CD1c-positive myeloid dendritic cell (primary cell): ENCODE measurements at regions not wholly inside any gene's neighbourhood (a gene's known extent, or its start where the extent isn't known, plus 50 kb on each side); places are given as distances from the start of the nearest gene placed in this dataset.

ENCODE experiments used
- DNase-seq: peaks from one replicate; pipeline ENCODE4 v3.0.0-alpha.2; 2016; ENCODE audit errors: extremely low spot score

- DNase-seq, result no peak
These were observed 115.9 kb downstream of the LY86 start for GRCh38 chr6:6704103-6705060.

- no peak for DNase-seq
These were observed 116.5 kb downstream of the LY86 start for GRCh38 chr6:6705061-6705425.

- no peak for DNase-seq
These were observed 117.6 kb downstream of the LY86 start for GRCh38 chr6:6705915-6706675.

- DNase-seq, result peak; percentile 76
These were observed 118.6 kb downstream of the LY86 start for GRCh38 chr6:6707143-6707542.

- no peak for DNase-seq
These were observed 120.6 kb downstream of the LY86 start for GRCh38 chr6:6709106-6709505.

GRCh38 chr6:6711031-6711785 is 122.7 kb downstream of the LY86 start:
- no peak for DNase-seq

- peak; percentile 71 for DNase-seq
These were observed 123.4 kb downstream of the LY86 start for GRCh38 chr6:6711832-6712448.

GRCh38 chr6:6712449-6713403 is 124.2 kb downstream of the LY86 start:
- peak; percentile 74 for DNase-seq

GRCh38 chr6:6713657-6714056 is 125.1 kb downstream of the LY86 start:
- DNase-seq, result no peak

- no peak for DNase-seq
These were observed 125.8 kb downstream of the LY86 start for GRCh38 chr6:6714118-6714897.

GRCh38 chr6:6714953-6715352 is 126.4 kb downstream of the LY86 start:
- no peak for DNase-seq

GRCh38 chr6:6715465-6715864 is 126.9 kb downstream of the LY86 start:
- DNase-seq, result no peak

GRCh38 chr6:6716998-6717763 is 128.7 kb downstream of the LY86 start:
- DNase-seq, result no peak

GRCh38 chr6:6717953-6718352 is 129.4 kb downstream of the LY86 start:
- peak; percentile 81 for DNase-seq

- no peak for DNase-seq
These were observed 133.1 kb downstream of the LY86 start for GRCh38 chr6:6721606-6722005.

GRCh38 chr6:6722195-6722594 is 133.7 kb downstream of the LY86 start:
- DNase-seq, result no peak

- DNase-seq, result peak; percentile 58
These were observed 134.8 kb downstream of the LY86 start for GRCh38 chr6:6723361-6723760.

GRCh38 chr6:6723921-6724538 is 135.5 kb downstream of the LY86 start:
- DNase-seq, result peak; percentile 71
